ENCODE measurements at regions not wholly inside any gene's neighbourhood (a gene's known extent, or its start where the extent isn't known, plus 50 kb on each side); places are given as distances from the start of the nearest gene placed in this dataset.
A peak's percentile ranks its signal among the peaks of the same experiment; 100 is the strongest.

DNA sequence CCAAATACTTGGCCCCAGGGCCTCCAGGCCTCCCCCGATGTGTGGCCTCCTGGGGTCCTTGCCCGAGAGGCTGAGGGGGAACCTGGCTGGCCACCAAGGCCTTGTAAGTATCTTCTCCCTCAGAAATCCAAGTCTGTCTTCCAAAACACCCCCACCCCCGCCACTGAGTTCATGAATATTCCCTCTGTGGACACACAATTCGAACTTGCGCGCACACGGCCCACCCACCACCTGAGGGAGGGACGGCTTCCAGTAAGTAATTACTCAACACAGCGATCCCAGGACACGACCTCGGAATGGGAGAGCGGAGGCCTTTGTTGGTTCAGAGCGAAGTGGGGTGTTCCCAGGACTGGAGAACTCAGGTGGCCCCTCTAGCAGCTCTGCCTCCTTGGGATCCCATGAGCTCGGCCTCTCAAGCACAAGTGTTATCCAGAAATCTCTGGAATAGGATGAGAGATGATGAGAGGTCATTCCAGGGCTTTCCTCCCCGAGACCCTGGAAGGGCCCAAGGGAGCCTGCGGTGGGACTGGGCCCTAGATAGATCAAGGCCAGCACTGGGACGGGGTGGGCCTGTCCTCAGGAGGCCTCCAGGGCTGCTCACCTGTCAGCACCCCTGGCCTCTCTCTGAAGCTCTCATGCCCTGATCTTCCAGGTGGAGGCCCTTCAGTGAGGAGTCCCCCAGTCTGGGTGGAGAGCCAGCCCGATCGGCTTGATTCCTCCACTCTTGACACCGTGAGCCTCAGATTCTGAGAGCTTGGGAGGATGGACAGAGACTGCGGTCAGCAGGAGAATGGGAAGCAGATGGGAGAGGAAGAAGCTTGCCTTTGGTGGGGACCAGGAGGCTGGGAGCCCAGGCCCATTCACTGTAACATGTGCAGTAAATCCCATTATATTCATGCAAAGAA is 219.0 kb upstream of the RTL1 start:
- H3K36me3 ChIP-seq, result no peaks in the 10 kb centered on the region
- H3K4me3 ChIP-seq, result no peak overlapping the region
- H3K27ac ChIP-seq, result no peak overlapping the region
- peak; percentile 18 for DNase-seq (ENCODE audit: low spot score)
- H3K27me3 ChIP-seq, result no peaks in the 10 kb centered on the region
- TF ChIP-seq CTCF (IDR thresholded peaks at IDR 0.05), result no peak
- no peaks in the 10 kb centered on the region for H3K4me1 ChIP-seq
- no peaks in the 10 kb centered on the region for H3K9me3 ChIP-seq

DNA sequence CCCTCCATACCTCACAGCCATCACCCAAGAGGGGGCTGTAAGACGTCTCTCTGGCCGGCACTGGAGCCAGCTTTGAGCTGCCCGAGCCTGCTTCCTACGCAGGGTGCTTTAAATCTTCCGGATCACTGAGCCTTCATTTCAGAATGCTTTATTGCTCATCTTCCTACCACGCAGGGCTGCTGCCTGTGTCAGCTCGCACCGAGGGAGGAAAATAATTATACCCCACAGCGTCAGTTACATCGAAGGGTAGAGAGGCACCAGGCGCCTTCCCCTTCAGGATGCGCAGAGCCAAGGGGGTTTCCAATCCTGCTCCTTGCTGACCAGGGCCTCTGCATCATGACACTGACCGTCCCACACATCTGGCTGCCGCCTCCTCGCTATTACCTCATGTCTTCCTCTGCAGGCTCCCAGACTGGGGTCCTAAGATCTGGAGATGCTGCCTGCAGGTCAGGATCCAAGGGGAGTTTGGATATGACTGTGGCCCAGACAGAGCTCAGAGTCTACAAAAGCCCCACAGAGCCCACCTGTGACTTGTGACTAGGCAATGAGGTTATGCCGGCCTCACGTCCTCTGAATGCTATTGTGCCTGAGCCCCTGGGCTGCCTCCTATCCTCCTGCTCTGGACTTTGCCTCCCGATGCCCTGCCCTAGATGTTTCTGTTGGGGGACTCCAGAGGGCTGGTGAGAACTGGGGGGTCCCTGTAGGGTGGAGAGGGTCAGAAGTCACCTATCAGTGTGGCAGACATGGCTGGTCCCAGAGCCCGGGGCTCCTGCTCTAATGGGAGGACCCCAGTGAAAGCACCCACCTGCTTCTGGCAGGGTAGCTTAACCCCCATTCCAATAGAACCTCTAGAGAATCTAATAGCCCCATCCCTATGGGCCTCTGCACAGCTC is 220.3 kb upstream of the RTL1 start:
- Histone ChIP-seq H3K36me3 (no peaks in the 10 kb centered on the region), H3K27me3 (no peaks in the 10 kb centered on the region), H3K4me3 (no peak overlapping the region), H3K9me3 (no peaks in the 10 kb centered on the region), H3K4me1 (no peaks in the 10 kb centered on the region), H3K27ac (no peak overlapping the region)
- peak; percentile 53 for DNase-seq (ENCODE audit: low spot score)
- no peak for TF ChIP-seq CTCF (IDR thresholded peaks at IDR 0.05)

DNA sequence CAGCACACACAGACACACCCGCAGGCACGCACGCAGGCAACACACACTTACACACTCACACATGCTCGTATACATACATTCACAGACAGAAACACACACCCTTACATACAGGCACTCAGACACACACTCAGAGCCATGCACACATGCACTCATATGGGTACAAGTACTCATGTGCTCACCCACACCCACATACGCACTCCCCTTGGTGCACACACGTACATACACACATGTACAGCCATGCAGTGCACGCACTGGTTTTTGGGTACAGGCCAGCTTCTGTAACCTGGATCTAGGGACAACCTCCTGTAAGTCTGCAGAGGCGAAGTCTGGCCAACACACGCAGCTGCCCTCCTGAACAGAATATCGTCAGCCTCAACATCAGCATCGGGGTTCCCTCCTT is 221.3 kb upstream of the RTL1 start:
- Histone ChIP-seq H3K27ac (no peak overlapping the region), H3K36me3 (no peaks in the 10 kb centered on the region), H3K27me3 (no peaks in the 10 kb centered on the region), H3K4me3 (no peak overlapping the region), H3K9me3 (no peaks in the 10 kb centered on the region), H3K4me1 (no peaks in the 10 kb centered on the region)
- TF ChIP-seq CTCF (IDR thresholded peaks at IDR 0.05), result no peak
- no peak for DNase-seq (ENCODE audit: low spot score)

DNA sequence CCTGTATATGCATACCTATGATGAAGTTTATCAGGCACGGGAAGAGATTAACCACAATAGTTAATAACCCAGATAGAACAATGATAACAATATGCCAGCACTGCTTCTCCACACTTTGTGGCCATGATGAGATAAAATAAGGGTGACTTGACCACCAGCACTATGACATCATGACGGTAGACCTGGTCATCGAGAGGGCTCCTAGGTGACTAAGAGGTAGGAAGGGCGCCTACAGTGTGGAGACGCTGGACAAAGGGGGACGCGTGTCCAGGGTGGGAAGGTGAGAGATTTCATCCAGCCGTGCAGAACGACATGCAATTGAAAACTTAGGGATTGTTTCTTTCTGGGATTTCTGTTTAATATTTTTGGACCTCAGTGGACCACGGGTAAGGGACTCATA is 221.8 kb upstream of the RTL1 start:
- TF ChIP-seq CTCF (IDR thresholded peaks at IDR 0.05), result no peak
- DNase-seq (ENCODE audit: low spot score), result no peak
- Histone ChIP-seq H3K27me3 (no peaks in the 10 kb centered on the region), H3K4me3 (no peak overlapping the region), H3K36me3 (no peaks in the 10 kb centered on the region), H3K9me3 (no peaks in the 10 kb centered on the region), H3K27ac (no peak overlapping the region), H3K4me1 (no peaks in the 10 kb centered on the region)

DNA sequence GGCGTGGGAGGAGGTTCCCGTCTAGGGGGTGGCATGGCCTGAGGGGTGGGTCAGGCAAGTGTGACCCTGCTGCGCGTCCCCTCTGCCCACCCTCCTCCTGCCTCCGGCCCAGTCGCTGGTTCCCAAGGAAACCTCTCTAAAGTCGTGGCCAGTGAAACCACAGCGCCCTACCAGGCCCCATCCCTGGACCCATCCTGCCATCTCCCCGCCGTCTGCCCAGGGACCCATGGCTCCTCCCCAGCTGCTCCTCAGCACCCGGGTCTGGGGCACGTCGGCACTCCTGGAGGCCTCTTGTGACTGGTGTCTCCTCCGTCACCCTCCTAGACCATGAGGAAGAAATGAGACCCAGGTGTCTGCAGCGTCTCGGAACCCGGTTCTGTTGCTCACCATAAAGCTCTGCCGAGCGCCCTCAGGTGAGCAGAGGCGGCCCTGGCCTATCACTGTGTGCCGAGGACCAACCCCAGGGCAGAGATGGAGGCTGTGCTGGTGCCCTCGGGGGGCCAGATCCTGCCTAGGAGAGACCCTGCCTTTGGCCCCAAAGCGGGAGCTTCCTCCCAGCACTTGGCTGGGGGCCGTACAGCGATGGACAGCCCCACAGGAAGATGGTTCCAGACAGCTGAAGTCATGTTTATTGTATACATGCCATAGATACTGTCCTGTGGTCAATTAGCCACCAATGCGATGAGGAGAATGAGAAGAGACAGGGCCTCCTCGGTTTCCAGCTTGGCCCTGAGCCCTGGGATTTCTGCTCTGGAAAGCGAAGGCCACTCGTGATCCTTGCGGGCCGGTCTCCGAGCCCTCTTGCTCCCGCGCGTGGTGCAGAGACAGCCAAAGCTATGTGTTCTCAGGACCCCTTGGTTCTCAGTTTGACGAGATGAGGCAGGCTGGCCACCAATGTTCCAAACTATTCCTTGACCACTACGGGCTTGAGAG is 222.5 kb upstream of the RTL1 start:
- H3K9me3 ChIP-seq, result no peaks in the 10 kb centered on the region
- no peaks in the 10 kb centered on the region for H3K36me3 ChIP-seq
- no peak overlapping the region for H3K4me3 ChIP-seq
- H3K27me3 ChIP-seq, result no peaks in the 10 kb centered on the region
- DNase-seq (ENCODE audit: low spot score), result no peak
- no peak overlapping the region for H3K27ac ChIP-seq
- no peak for TF ChIP-seq CTCF (IDR thresholded peaks at IDR 0.05)
- H3K4me1 ChIP-seq, result no peaks in the 10 kb centered on the region

Data from right atrium auricular region (tissue), 2 donors.